Endothelial cell of umbilical vein (primary cell): ENCODE measurements at regions not wholly inside any gene's neighbourhood (a gene's known extent, or its start where the extent isn't known, plus 50 kb on each side); places are given as distances from the start of the nearest gene placed in this dataset.

Source experiments
- BruUV-seq: library from RNA; stranded (reverse); fragments of 400-500 nt; replicated peaks from 2 replicates; lab custom pipeline; 2021; lab: Mats Ljungman, UMichigan
- CTCF ChIA-PET: fragments of 300-600, 350-600 bp; sonication (Branson Sonifier 250); formaldehyde crosslinking; loops from one replicate; lab custom pipeline; 2021; ENCODE audit warnings: antibody characterized with exemption, inconsistent platforms; lab: Charles Lee
- POLR2A ChIA-PET: fragments of 300-600, 350-600 bp; sonication (Branson Sonifier 250); formaldehyde crosslinking; loops from one replicate; lab custom pipeline; 2021; ENCODE audit warnings: antibody characterized with exemption, inconsistent platforms; lab: Charles Lee
- DNase-seq: peaks from one replicate; pipeline ENCODE4 v3.0.0-alpha.2; 2011; ENCODE audit warnings: low read depth, low spot score
- FAIRE-seq: peaks from 2 replicates; lab custom pipeline; 2011; peaks lifted over from hg19 to GRCh38; lab: Jason Lieb, UNC
- H2AFZ ChIP-seq: 2 replicates; pipeline ENCODE4 v1.6.0; 2012; ENCODE audit warnings: low read depth, low read length, control low read depth, inconsistent platforms
- H3K27ac ChIP-seq: 2 replicates; pipeline ENCODE4 v1.5.1; 2011; ENCODE audit warnings: low read depth, mild to moderate bottlenecking, control low read depth, low read length, moderate library complexity; ENCODE audit not compliant: insufficient read depth
- H3K27me3 ChIP-seq, 2 experiments: 2 replicates each; pipeline versions ENCODE4 v1.6.0 to v1.6.1; 2011; ENCODE audit warnings: low read length in 2 of 2, mixed read lengths in 1 of 2; ENCODE audit not compliant: control insufficient read depth in 2 of 2, insufficient read depth in 2 of 2
- H3K36me3 ChIP-seq, 2 experiments: 2 replicates in 1 of 2; 3 replicates in 1 of 2; pipeline ENCODE4 v1.5.1; 2011; ENCODE audit warnings: low read length in 2 of 2, mild to moderate bottlenecking in 1 of 2, moderate library complexity in 1 of 2; ENCODE audit not compliant: control insufficient read depth in 2 of 2, insufficient read depth in 2 of 2; ENCODE audit errors: extremely low read depth in 1 of 2
- H3K4me1 ChIP-seq: 3 replicates; pipeline ENCODE4 v1.5.1; 2011; ENCODE audit warnings: mild to moderate bottlenecking, low read length; ENCODE audit not compliant: control insufficient read depth, insufficient read depth; ENCODE audit errors: extremely low read depth
- H3K4me2 ChIP-seq: 2 replicates; pipeline ENCODE4 v1.6.1; 2011; ENCODE audit warnings: low read length, control low read depth, mixed read lengths; ENCODE audit not compliant: insufficient read depth
- H3K4me3 ChIP-seq, 3 experiments: fragments of 200-600 bp in 1 of 3; sonication (generic), shearing (Covaris generic) in 1 of 3; replicated peaks in 1 of 3; 2 replicates each; pipeline ENCODE4 v1.5.1; 2011 to 2016; ENCODE audit warnings: control low read depth in 3 of 3, low read length in 3 of 3, mild to moderate bottlenecking in 2 of 3, inconsistent platforms in 1 of 3, low read depth in 1 of 3, moderate library complexity in 1 of 3; ENCODE audit not compliant: insufficient read depth in 1 of 3
- H3K79me2 ChIP-seq: 2 replicates; pipeline ENCODE4 v1.6.0; 2012; ENCODE audit warnings: low read length, inconsistent platforms; ENCODE audit not compliant: control insufficient read depth, insufficient read depth
- H3K9ac ChIP-seq: replicated peaks from 2 replicates; pipeline ENCODE3; 2011; ENCODE audit warnings: low read length, control low read depth; ENCODE audit not compliant: insufficient read depth; ENCODE audit errors: extremely low read depth
- H3K9me1 ChIP-seq: replicated peaks from 3 replicates; pipeline ENCODE4 v1.6.0; 2011; ENCODE audit warnings: mild to moderate bottlenecking, low read length; ENCODE audit not compliant: control insufficient read depth, insufficient read depth; ENCODE audit errors: extremely low read depth
- H3K9me3 ChIP-seq: replicated peaks from 2 replicates; pipeline ENCODE4 v1.5.1; 2012; ENCODE audit warnings: low read length, inconsistent platforms; ENCODE audit not compliant: control insufficient read depth, insufficient read depth
- H4K20me1 ChIP-seq: replicated peaks from 2 replicates; pipeline ENCODE3; 2011; ENCODE audit warnings: mild to moderate bottlenecking, low read length; ENCODE audit not compliant: control insufficient read depth, insufficient read depth; ENCODE audit errors: extremely low read depth
- CTCF ChIP-seq, 2 donors: IDR thresholded peaks; 1 replicate in 1 of 2; 2 replicates in 1 of 2; pipeline ENCODE4 v1.5.1; 2011; ENCODE audit warnings: low read length in 2 of 2, mild to moderate bottlenecking in 2 of 2, moderate library complexity in 2 of 2, control low read depth in 1 of 2, inconsistent platforms in 1 of 2, low read depth in 1 of 2; ENCODE audit not compliant: insufficient read depth in 1 of 2; ENCODE audit errors: extremely low read depth in 1 of 2
- EZH2 ChIP-seq: IDR thresholded peaks from 2 replicates; pipeline ENCODE4 v1.6.1; 2012; ENCODE audit warnings: borderline replicate concordance, low read depth, mild to moderate bottlenecking, moderate library complexity, low read length, inconsistent platforms; ENCODE audit not compliant: severe bottlenecking
- FOS ChIP-seq: IDR thresholded peaks from 2 replicates; pipeline ENCODE4 v1.6.1; 2011; ENCODE audit warnings: mild to moderate bottlenecking, low read length, moderate library complexity, borderline replicate concordance; ENCODE audit not compliant: insufficient read depth
- GATA2 ChIP-seq: IDR thresholded peaks from 2 replicates; pipeline ENCODE4 v1.7.0; 2011; ENCODE audit warnings: low read depth, mild to moderate bottlenecking, moderate library complexity, mixed read lengths, low read length; ENCODE audit not compliant: insufficient read length, insufficient read depth
- JUN ChIP-seq: IDR thresholded peaks from 2 replicates; pipeline ENCODE4 v1.6.1; 2011; ENCODE audit warnings: borderline replicate concordance, low read depth; ENCODE audit not compliant: insufficient read length, insufficient read depth
- MAX ChIP-seq: IDR thresholded peaks from 2 replicates; pipeline ENCODE4 v1.6.1; 2011; ENCODE audit not compliant: insufficient read depth, insufficient read length
- MYC ChIP-seq: IDR thresholded peaks from one replicate; pipeline ENCODE4 v1.6.1; 2011; ENCODE audit warnings: mild to moderate bottlenecking, low read depth, low read length
- POLR2A ChIP-seq: IDR thresholded peaks from 2 replicates; pipeline ENCODE4 v1.6.1; 2012; ENCODE audit warnings: low read depth, mild to moderate bottlenecking, control low read depth, low read length
- POLR2AphosphoS5 ChIP-seq: IDR thresholded peaks from 2 replicates; pipeline ENCODE4 v1.6.1; 2012; ENCODE audit warnings: low read depth, mild to moderate bottlenecking, control low read depth, low read length, moderate library complexity; ENCODE audit not compliant: insufficient read depth
- dilution Hi-C: fragments of 300-500 bp; cut with MboI; formaldehyde crosslinking; loops from one replicate; pipeline ENCODE4 v1.15.0; 2019; ENCODE audit warnings: low sequenced_read_pairs; ENCODE audit not compliant: extremely low pct_ligation_motif_present
- intact Hi-C: fragments of 100-400 bp; cut with micrococcal nuclease; formaldehyde crosslinking; loops from one replicate; pipeline ENCODE4 v1.10.0; 2022

GRCh38 chr16:63742150-63742549, 1379.7 kb downstream of the CDH11 start:
- Histone ChIP-seq H3K36me3 (no peaks in the 10 kb centered on the region), H3K4me2 (no peak overlapping the region), H3K4me3 (no peak overlapping the region), H3K27me3 (no peaks in the 10 kb centered on the region), H3K9me1 (no peaks in the 10 kb centered on the region), H3K27ac (no peak overlapping the region), H4K20me1 (no peaks in the 10 kb centered on the region), H3K4me1 (no peaks in the 10 kb centered on the region), H2AFZ (no peak overlapping the region), H3K79me2 (no peaks in the 10 kb centered on the region), H3K9me3 (no peaks in the 10 kb centered on the region), H3K9ac (no peak overlapping the region)
- ChIA-PET POLR2A (no interaction called here), CTCF (no interaction called here)
- DNase-seq (no peak), FAIRE-seq (no peak)
- TF ChIP-seq MAX (no peak), POLR2A (no peak), POLR2AphosphoS5 (no peak), CTCF (IDR thresholded peaks at IDR 0.05; ENCODE audit: extremely low read depth in 1 of 2, insufficient read depth in 1 of 2, low read depth in 1 of 2, low read length in 2 of 2) (no peak), JUN (no peak), MYC (no peak), EZH2 (no peak), FOS (no peak), GATA2 (no peak)
- intact Hi-C loops, result no loop called here
- dilution Hi-C loops, result no loop called here
- BruUV-seq, result no TSS peak
